ENCODE measurements at regions not wholly inside any gene's neighbourhood (a gene's known extent, or its start where the extent isn't known, plus 50 kb on each side); places are given as distances from the start of the nearest gene placed in this dataset.
"Not testable (repeated sequence)": the region's sequence is repeated elsewhere in the genome, so short reads cannot be mapped to it uniquely, and the experiment has no call there.

DNA sequence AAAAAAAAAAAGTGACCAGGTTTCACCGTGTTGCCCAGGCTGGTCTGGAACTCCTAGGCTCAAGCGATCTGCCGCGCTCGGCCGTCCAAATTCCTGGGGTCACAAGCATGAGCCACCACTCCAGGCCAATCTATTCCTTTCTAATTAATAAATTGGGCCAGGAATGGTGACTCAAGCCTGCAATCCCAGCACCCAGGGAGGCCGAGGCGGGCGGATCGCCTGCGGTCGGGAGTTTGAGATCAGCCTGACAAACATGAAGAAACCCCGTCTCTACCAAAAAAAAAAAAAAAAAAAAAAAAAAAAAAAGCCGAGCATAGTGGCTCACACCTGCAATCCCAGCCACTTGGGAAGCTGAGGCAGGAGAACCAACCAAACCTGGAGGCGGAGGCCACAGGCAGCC, 100.0 kb upstream of the FAN1 start:
- not testable (repeated sequence) for TF ChIP-seq YY1 (IDR thresholded peaks at IDR 0.05; ENCODE audit: low read depth); ZBTB33 (IDR thresholded peaks at IDR 0.05; ENCODE audit: borderline replicate concordance, low read depth); REST (IDR thresholded peaks at IDR 0.05; ENCODE audit: low read depth, low read length)
- TF ChIP-seq, protein P1, sequence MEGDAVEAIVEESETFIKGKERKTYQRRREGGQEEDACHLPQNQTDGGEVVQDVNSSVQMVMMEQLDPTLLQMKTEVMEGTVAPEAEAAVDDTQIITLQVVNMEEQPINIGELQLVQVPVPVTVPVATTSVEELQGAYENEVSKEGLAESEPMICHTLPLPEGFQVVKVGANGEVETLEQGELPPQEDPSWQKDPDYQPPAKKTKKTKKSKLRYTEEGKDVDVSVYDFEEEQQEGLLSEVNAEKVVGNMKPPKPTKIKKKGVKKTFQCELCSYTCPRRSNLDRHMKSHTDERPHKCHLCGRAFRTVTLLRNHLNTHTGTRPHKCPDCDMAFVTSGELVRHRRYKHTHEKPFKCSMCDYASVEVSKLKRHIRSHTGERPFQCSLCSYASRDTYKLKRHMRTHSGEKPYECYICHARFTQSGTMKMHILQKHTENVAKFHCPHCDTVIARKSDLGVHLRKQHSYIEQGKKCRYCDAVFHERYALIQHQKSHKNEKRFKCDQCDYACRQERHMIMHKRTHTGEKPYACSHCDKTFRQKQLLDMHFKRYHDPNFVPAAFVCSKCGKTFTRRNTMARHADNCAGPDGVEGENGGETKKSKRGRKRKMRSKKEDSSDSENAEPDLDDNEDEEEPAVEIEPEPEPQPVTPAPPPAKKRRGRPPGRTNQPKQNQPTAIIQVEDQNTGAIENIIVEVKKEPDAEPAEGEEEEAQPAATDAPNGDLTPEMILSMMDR (IDR thresholded peaks at IDR 0.05), result not testable (repeated sequence)
- TF ChIP-seq, protein P2, sequence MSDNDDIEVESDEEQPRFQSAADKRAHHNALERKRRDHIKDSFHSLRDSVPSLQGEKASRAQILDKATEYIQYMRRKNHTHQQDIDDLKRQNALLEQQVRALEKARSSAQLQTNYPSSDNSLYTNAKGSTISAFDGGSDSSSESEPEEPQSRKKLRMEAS (IDR thresholded peaks at IDR 0.05; ENCODE audit: low read depth), result not testable (repeated sequence)
